A673 (cell line): ENCODE measurements at regions not wholly inside any gene's neighbourhood (a gene's known extent, or its start where the extent isn't known, plus 50 kb on each side); places are given as distances from the start of the nearest gene placed in this dataset.

Experiments
- BruUV-seq: library from RNA; stranded (reverse); fragments of 400-500 nt; replicated peaks from 2 replicates; lab custom pipeline; 2021; lab: Mats Ljungman, UMichigan
- CTCF ChIA-PET: fragments of 300-600 bp; sonication (Branson Sonifier 250); formaldehyde crosslinking; loops from one replicate; lab custom pipeline; 2022; ENCODE audit warnings: antibody characterized with exemption; lab: Charles Lee
- POLR2A ChIA-PET: fragments of 300-600 bp; sonication (Branson Sonifier 250); formaldehyde crosslinking; loops from one replicate; lab custom pipeline; 2022; ENCODE audit warnings: antibody characterized with exemption; ENCODE audit not compliant: low non-redundant PET; lab: Charles Lee
- DNase-seq: peaks from one replicate; pipeline ENCODE4 v3.0.0-alpha.2; 2015; ENCODE audit warnings: low spot score
- H3K27ac ChIP-seq: fragments of 200-600 bp; sonication (generic); 2 replicates; pipeline ENCODE4 v1.5.1; 2016; ENCODE audit warnings: mixed run types, low read depth, mild to moderate bottlenecking, mixed read lengths, antibody characterized with exemption, low read length; ENCODE audit not compliant: poor library complexity, severe bottlenecking
- H3K27me3 ChIP-seq: fragments of 200-600 bp; sonication (generic); replicated peaks from 2 replicates; pipeline ENCODE4 v1.6.1; 2017; ENCODE audit warnings: mixed run types, low read depth, mild to moderate bottlenecking, mixed read lengths, antibody characterized with exemption, low read length; ENCODE audit not compliant: insufficient read depth, poor library complexity
- H3K36me3 ChIP-seq: fragments of 200-600 bp; sonication (generic); 2 replicates; pipeline ENCODE4 v1.6.1; 2016; ENCODE audit warnings: mixed run types, mild to moderate bottlenecking, mixed read lengths, antibody characterized with exemption, low read length; ENCODE audit not compliant: insufficient read depth, poor library complexity, severe bottlenecking
- H3K4me1 ChIP-seq: fragments of 200-600 bp; sonication (generic); 2 replicates; pipeline ENCODE4 v1.6.1; 2017; ENCODE audit warnings: mixed run types, mild to moderate bottlenecking, mixed read lengths, antibody characterized with exemption, low read length; ENCODE audit not compliant: insufficient read depth, poor library complexity, severe bottlenecking
- H3K4me3 ChIP-seq: fragments of 200-600 bp; sonication (generic); 2 replicates; pipeline ENCODE4 v1.5.1; 2016; ENCODE audit warnings: low read depth, mixed run types, mild to moderate bottlenecking, mixed read lengths, low read length; ENCODE audit not compliant: poor library complexity, severe bottlenecking
- H3K9me3 ChIP-seq: fragments of 200-600 bp; sonication (generic); 2 replicates; pipeline ENCODE4 v1.6.1; 2016; ENCODE audit warnings: mixed run types, low read depth, mild to moderate bottlenecking, mixed read lengths, antibody characterized with exemption, low read length; ENCODE audit not compliant: poor library complexity, severe bottlenecking
- EZH2 ChIP-seq: fragments of 200-600 bp; sonication (generic); IDR thresholded peaks from 2 replicates; pipeline ENCODE4 v1.6.1; 2017; ENCODE audit warnings: borderline replicate concordance, low read depth, mild to moderate bottlenecking, mixed read lengths, antibody characterized with exemption, low read length; ENCODE audit not compliant: poor library complexity, severe bottlenecking
- intact Hi-C: fragments of 100-400 bp; cut with micrococcal nuclease; formaldehyde crosslinking; loops from one replicate; pipeline ENCODE4 v1.10.0; 2022; ENCODE audit not compliant: unreplicated experiment
- TF ChIP-seq, protein P1 (sequence below): fragments of 300-800, 200-600 bp; sonication (generic); conservative IDR thresholded peaks from 2 replicates; pipeline ENCODE4 v1.5.1; 2017; ENCODE audit warnings: low read depth, mild to moderate bottlenecking, antibody characterized with exemption, low read length, moderate library complexity, mixed read lengths

DNA sequence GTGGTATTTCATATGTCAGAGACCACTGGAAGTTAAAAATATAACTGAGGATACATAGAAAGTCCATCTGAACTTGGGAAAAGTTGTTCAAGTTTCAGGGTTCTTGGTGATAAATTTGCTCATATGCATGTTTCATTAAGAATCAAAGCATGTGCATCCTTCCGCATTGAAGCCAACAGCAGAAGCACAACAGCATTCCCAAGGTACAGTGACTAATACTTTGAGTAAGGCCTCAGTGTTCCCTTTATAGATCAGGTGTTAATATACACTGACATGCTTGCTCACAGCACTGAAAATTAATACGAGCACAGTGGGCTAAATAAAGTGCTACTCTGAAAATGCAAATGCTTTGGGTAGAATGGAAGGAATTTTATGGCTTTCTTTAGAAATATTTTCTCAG is 691.1 kb downstream of the METTL15 start:
- BruUV-seq = no TSS peak
- H3K4me3 ChIP-seq = no peak overlapping the region
- intact Hi-C loops = no loop called here
- TF ChIP-seq, protein P1, sequence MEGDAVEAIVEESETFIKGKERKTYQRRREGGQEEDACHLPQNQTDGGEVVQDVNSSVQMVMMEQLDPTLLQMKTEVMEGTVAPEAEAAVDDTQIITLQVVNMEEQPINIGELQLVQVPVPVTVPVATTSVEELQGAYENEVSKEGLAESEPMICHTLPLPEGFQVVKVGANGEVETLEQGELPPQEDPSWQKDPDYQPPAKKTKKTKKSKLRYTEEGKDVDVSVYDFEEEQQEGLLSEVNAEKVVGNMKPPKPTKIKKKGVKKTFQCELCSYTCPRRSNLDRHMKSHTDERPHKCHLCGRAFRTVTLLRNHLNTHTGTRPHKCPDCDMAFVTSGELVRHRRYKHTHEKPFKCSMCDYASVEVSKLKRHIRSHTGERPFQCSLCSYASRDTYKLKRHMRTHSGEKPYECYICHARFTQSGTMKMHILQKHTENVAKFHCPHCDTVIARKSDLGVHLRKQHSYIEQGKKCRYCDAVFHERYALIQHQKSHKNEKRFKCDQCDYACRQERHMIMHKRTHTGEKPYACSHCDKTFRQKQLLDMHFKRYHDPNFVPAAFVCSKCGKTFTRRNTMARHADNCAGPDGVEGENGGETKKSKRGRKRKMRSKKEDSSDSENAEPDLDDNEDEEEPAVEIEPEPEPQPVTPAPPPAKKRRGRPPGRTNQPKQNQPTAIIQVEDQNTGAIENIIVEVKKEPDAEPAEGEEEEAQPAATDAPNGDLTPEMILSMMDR = no peak
- no peak for TF ChIP-seq EZH2
- no peaks in the 10 kb centered on the region for H3K4me1 ChIP-seq
- no peaks in the 10 kb centered on the region for H3K27me3 ChIP-seq
- H3K27ac ChIP-seq = no peak overlapping the region
- ChIA-PET CTCF (no interaction called here), POLR2A (no interaction called here)
- no peak for DNase-seq
- H3K36me3 ChIP-seq = no peaks in the 10 kb centered on the region
- H3K9me3 ChIP-seq = no peaks in the 10 kb centered on the region

DNA sequence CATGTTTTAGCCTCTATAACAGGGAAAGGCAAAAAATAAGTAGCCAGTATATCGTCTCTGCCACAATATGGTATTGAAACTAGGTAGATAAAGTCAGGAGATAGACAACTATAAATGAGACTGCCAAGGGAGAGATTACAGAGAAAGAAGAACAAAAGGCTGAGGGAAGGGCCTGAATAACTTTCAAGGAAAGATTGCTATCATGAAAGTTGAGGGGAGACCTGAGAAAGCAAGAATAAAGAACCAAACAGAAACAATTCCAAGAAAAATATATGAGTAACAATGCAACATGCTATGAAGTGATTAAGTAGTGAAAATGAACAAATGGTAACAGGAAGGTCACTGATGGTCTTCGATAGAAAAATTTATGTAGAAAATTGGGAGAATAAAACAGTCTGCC is 690.1 kb downstream of the METTL15 start:
- no peaks in the 10 kb centered on the region for H3K9me3 ChIP-seq
- DNase-seq = no peak
- no peaks in the 10 kb centered on the region for H3K27me3 ChIP-seq
- no peaks in the 10 kb centered on the region for H3K36me3 ChIP-seq
- intact Hi-C loops = no loop called here
- no peaks in the 10 kb centered on the region for H3K4me1 ChIP-seq
- no TSS peak for BruUV-seq
- no peak overlapping the region for H3K27ac ChIP-seq
- CTCF ChIA-PET = no interaction called here
- TF ChIP-seq, protein P1 = no peak
- TF ChIP-seq EZH2 = no peak
- POLR2A ChIA-PET = no interaction called here
- H3K4me3 ChIP-seq = no peak overlapping the region

DNA sequence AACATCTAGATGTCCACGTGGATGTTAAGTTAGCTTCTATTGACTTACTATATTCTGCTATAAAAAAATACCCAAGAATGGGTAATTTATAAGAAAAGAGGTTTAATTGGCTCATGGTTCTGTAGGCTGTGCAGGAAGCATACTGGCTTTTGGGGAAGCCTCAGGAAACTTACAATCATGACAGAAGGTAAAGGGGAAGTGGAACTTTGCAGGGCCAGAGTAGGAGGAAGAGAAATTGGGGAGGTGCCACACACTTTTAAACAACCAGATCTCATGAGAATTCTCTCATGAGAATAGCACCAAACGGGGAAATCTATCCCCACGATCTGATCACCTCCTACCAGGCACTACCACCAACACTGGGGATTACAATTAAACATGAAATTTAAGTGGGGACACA is 689.3 kb downstream of the METTL15 start:
- intact Hi-C loops = no loop called here
- no peak for DNase-seq
- ChIA-PET POLR2A (no interaction called here), CTCF (no interaction called here)
- Histone ChIP-seq H3K4me1 (no peaks in the 10 kb centered on the region), H3K27ac (no peak overlapping the region), H3K27me3 (no peaks in the 10 kb centered on the region), H3K36me3 (no peaks in the 10 kb centered on the region), H3K9me3 (no peaks in the 10 kb centered on the region), H3K4me3 (no peak overlapping the region)
- no TSS peak for BruUV-seq
- no peak for TF ChIP-seq EZH2
- TF ChIP-seq, protein P1 = no peak
